GM23338 (cell line): ENCODE measurements at regions not wholly inside any gene's neighbourhood (a gene's known extent, or its start where the extent isn't known, plus 50 kb on each side); places are given as distances from the start of the nearest gene placed in this dataset.
A peak's percentile ranks its signal among the peaks of the same experiment; 100 is the strongest.

ENCODE experiments used
- ATAC-seq: fragments of 200-7000 bp; cut with Tn5 transposase; 3 replicates; pipeline ENCODE4 v1.9.1; 2020
- DNase-seq: peaks from one replicate; pipeline ENCODE4 v3.0.0-alpha.2; 2015; ENCODE audit warnings: low spot score
- H2AFZ ChIP-seq: fragments of 200-600 bp; sonication (generic); 2 replicates; pipeline ENCODE4 v1.8.0; 2016; ENCODE audit warnings: antibody characterized with exemption, mild to moderate bottlenecking, moderate library complexity
- H3F3A ChIP-seq: fragments of 200-600 bp; sonication (generic); replicated peaks from 2 replicates; pipeline ENCODE4 v1.8.0; 2017; ENCODE audit warnings: antibody characterized with exemption, mixed run types, low read depth
- H3K27ac ChIP-seq: fragments of 200-600 bp; sonication (generic); 2 replicates; pipeline ENCODE4 v1.6.1; 2016; ENCODE audit warnings: low read depth
- H3K27me3 ChIP-seq: fragments of 200-600 bp; sonication (generic); 2 replicates; pipeline ENCODE4 v1.8.0; 2016; ENCODE audit warnings: mild to moderate bottlenecking, mixed run types, moderate library complexity; ENCODE audit not compliant: insufficient read depth
- H3K36me3 ChIP-seq: fragments of 200-600 bp; sonication (generic); 2 replicates; pipeline ENCODE4 v1.8.0; 2016; ENCODE audit warnings: mild to moderate bottlenecking; ENCODE audit not compliant: insufficient read depth
- H3K4me1 ChIP-seq: fragments of 200-600 bp; sonication (generic); 2 replicates; pipeline ENCODE4 v1.8.0; 2016; ENCODE audit warnings: mild to moderate bottlenecking, moderate library complexity; ENCODE audit not compliant: insufficient read depth
- H3K4me2 ChIP-seq: fragments of 200-600 bp; sonication (generic); 2 replicates; pipeline ENCODE4 v1.7.1; 2017; ENCODE audit warnings: mixed run types
- H3K4me3 ChIP-seq: fragments of 200-600 bp; sonication (generic); 2 replicates; pipeline ENCODE4 v1.6.1; 2016; ENCODE audit warnings: mixed run types
- H3K79me2 ChIP-seq: fragments of 200-600 bp; sonication (generic); replicated peaks from 2 replicates; pipeline ENCODE4 v1.8.0; 2017; ENCODE audit warnings: mild to moderate bottlenecking; ENCODE audit not compliant: insufficient read depth
- H3K9me2 ChIP-seq: fragments of 200-600 bp; sonication (generic); 2 replicates; pipeline ENCODE4 v1.8.0; 2017; ENCODE audit not compliant: insufficient read depth
- H4K20me1 ChIP-seq: fragments of 200-600 bp; sonication (generic); replicated peaks from 2 replicates; pipeline ENCODE4 v1.8.0; 2017; ENCODE audit warnings: mild to moderate bottlenecking; ENCODE audit not compliant: insufficient read depth
- H3K27ac Mint-ChIP-seq: 2 replicates; pipeline ENCODE4 v1.8.0; 2020; ENCODE audit warnings: inconsistent platforms, mild to moderate bottlenecking, moderate library complexity, mixed read lengths
- H3K27me3 Mint-ChIP-seq: 3 replicates; pipeline ENCODE4 v1.8.0; 2022; ENCODE audit warnings: low read depth, mild to moderate bottlenecking, moderate library complexity, mixed read lengths, inconsistent platforms; ENCODE audit not compliant: insufficient read depth, poor library complexity
- H3K36me3 Mint-ChIP-seq: 3 replicates; pipeline ENCODE4 v1.8.0; 2021; ENCODE audit warnings: low read depth, mild to moderate bottlenecking, inconsistent platforms, moderate library complexity, mixed read lengths
- H3K4me1 Mint-ChIP-seq: 3 replicates; pipeline ENCODE4 v1.8.0; 2020; ENCODE audit warnings: mild to moderate bottlenecking, inconsistent platforms, mixed read lengths
- H3K4me3 Mint-ChIP-seq: 3 replicates; pipeline ENCODE4 v1.8.0; 2021; ENCODE audit warnings: moderate library complexity, mild to moderate bottlenecking, inconsistent platforms, mixed read lengths
- H3K9me3 Mint-ChIP-seq: 3 replicates; pipeline ENCODE4 v1.8.0; 2020; ENCODE audit warnings: moderate library complexity, mild to moderate bottlenecking, inconsistent platforms, mixed read lengths
- CTCF ChIP-seq, 2 experiments: fragments of 200-600 bp in 1 of 2; sonication (generic) in 1 of 2; conservative IDR thresholded peaks; 2 replicates each; pipeline versions ENCODE4 v1.5.1 to v1.6.1; 2016 to 2017; ENCODE audit warnings: antibody characterized with exemption in 2 of 2, low read depth in 2 of 2, mild to moderate bottlenecking in 2 of 2, moderate library complexity in 1 of 2
- ETS1 ChIP-seq: IDR thresholded peaks from 2 replicates; pipeline ENCODE4 v1.6.1; 2016; ENCODE audit warnings: antibody characterized with exemption
- EZH2 ChIP-seq: fragments of 200-600 bp; sonication (generic); IDR thresholded peaks from one replicate; pipeline ENCODE4 v1.8.0; 2017; ENCODE audit warnings: antibody characterized with exemption, mild to moderate bottlenecking, low read depth; ENCODE audit not compliant: unreplicated experiment
- EZH2phosphoT487 ChIP-seq: fragments of 200-600 bp; sonication (generic); IDR thresholded peaks from one replicate; pipeline ENCODE4 v1.8.1; 2018; ENCODE audit warnings: antibody characterized with exemption; ENCODE audit not compliant: unreplicated experiment
- REST ChIP-seq: IDR thresholded peaks from one replicate; pipeline ENCODE4 v1.6.1; 2018; ENCODE audit warnings: antibody characterized with exemption; ENCODE audit not compliant: unreplicated experiment
- ZNF114 ChIP-seq: fragments of 250-450 bp; sonication (Bioruptor Pico); IDR thresholded peaks from 2 replicates; pipeline ENCODE4 v1.5.0; 2020; ENCODE audit warnings: mild to moderate bottlenecking, moderate library complexity
- ZNF331 ChIP-seq: fragments of 250-450 bp; sonication (Bioruptor Pico); IDR thresholded peaks from 2 replicates; pipeline ENCODE4 v1.5.0; 2020; ENCODE audit warnings: low read depth, mild to moderate bottlenecking, moderate library complexity
- ZNF462 ChIP-seq: fragments of 250-450 bp; sonication (Bioruptor Pico); IDR thresholded peaks from 2 replicates; pipeline ENCODE4 v1.5.0; 2020; ENCODE audit warnings: mild to moderate bottlenecking, moderate library complexity

GRCh38 chr11:109076870-109077269 is 345.1 kb upstream of the C11orf87 start:
- Histone ChIP-seq H4K20me1 (no peaks in the 10 kb centered on the region), H3F3A (no peaks in the 10 kb centered on the region), H3K27ac (no peak overlapping the region), H3K4me1 (no peaks in the 10 kb centered on the region), H3K27me3 (no peaks in the 10 kb centered on the region), H3K79me2 (no peaks in the 10 kb centered on the region), H3K4me3 (no peak overlapping the region), H3K9me2 (0 out of 2 replicates have a peak, but pooled peaks cover 4% of the 10 kb centered on the region), H2AFZ (0 out of 2 replicates have a peak overlapping the region, but pooled peaks have one; percentile 23), H3K36me3 (no peaks in the 10 kb centered on the region), H3K4me2 (no peak overlapping the region)
- H3K27me3 Mint-ChIP-seq = no peaks in the 10 kb centered on the region
- H3K4me1 Mint-ChIP-seq = no peaks in the 10 kb centered on the region
- TF ChIP-seq ZNF114 (CRISPR knock-in tag) (no peak), EZH2phosphoT487 (no peak), REST (no peak), ZNF462 (CRISPR knock-in tag) (no peak), CTCF (conservative IDR thresholded peaks at IDR 0.05; ENCODE audit: low read depth in 2 of 2) (no peak), EZH2 (no peak), ETS1 (no peak), ZNF331 (no peak)
- no peak overlapping the region for H3K4me3 Mint-ChIP-seq
- DNase-seq (no peak), ATAC-seq (no peak)
- H3K27ac Mint-ChIP-seq = no peak overlapping the region
- H3K9me3 Mint-ChIP-seq = no peaks in the 10 kb centered on the region; the same call in 2 of the 3 replicates
- H3K36me3 Mint-ChIP-seq = no peaks in the 10 kb centered on the region
